GM23248 (cell line): ENCODE measurements at regions not wholly inside any gene's neighbourhood (a gene's known extent, or its start where the extent isn't known, plus 50 kb on each side); places are given as distances from the start of the nearest gene placed in this dataset.

Experiments used
- EZH2 ChIP-seq: fragments of 200-600 bp; sonication (generic); IDR thresholded peaks from 2 replicates; pipeline ENCODE4 v1.6.1; 2018; ENCODE audit warnings: antibody characterized with exemption, mild to moderate bottlenecking; ENCODE audit not compliant: insufficient read depth, poor library complexity, severe bottlenecking
- EZH2phosphoT487 ChIP-seq: fragments of 200-600 bp; sonication (generic); IDR thresholded peaks from 2 replicates; pipeline ENCODE4 v1.6.1; 2018; ENCODE audit warnings: antibody characterized with exemption, moderate library complexity, mild to moderate bottlenecking, low read depth; ENCODE audit not compliant: insufficient read depth

DNA sequence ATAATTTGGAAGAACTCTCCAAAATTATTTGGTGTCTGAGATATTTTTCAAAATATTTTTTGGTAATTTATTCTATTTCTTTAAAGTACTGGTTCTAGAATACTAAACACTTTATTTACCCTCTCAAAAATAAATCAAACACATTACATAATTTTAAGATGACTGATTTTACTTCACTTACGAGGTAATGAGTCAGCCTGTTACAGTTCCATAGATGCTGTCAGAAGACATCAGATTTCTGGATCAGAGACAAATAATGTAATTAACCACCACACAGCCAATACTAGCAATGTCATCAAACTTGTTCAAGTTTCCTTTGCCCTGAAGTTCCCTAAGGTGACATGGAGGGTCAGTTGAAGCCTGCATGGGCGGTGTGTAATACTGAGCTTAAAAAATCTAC, 106.1 kb upstream of the CDH9 start:
- TF ChIP-seq EZH2phosphoT487 (no peak), EZH2 (no peak)
